ENCODE measurements at regions not wholly inside any gene's neighbourhood (a gene's known extent, or its start where the extent isn't known, plus 50 kb on each side); places are given as distances from the start of the nearest gene placed in this dataset.

GRCh38 chr4:35608205-35608604 lies 636.1 kb downstream of the ARAP2 start:
- TF ChIP-seq POLR2A (IDR thresholded peaks at IDR 0.05; ENCODE audit: low read depth, low read length): no peak
- DNase-seq (ENCODE audit: insufficient read length, low spot score): no peak
- FAIRE-seq: no peak

- no peak for TF ChIP-seq POLR2A (IDR thresholded peaks at IDR 0.05; ENCODE audit: low read depth, low read length)
- DNase-seq (ENCODE audit: insufficient read length, low spot score) (no peak), FAIRE-seq (no peak)
These were observed 630.2 kb downstream of the ARAP2 start for GRCh38 chr4:35614120-35614519.

- TF ChIP-seq POLR2A (IDR thresholded peaks at IDR 0.05; ENCODE audit: low read depth, low read length): no peak
- FAIRE-seq (no peak), DNase-seq (ENCODE audit: insufficient read length, low spot score) (no peak)
These were observed 604.4 kb downstream of the ARAP2 start for GRCh38 chr4:35639929-35640328.

- DNase-seq (ENCODE audit: insufficient read length, low spot score): no peak
These were observed 600.7 kb downstream of the ARAP2 start for GRCh38 chr4:35643661-35644060.

GRCh38 chr4:35644591-35644990 lies 599.7 kb downstream of the ARAP2 start:
- no peak for DNase-seq (ENCODE audit: insufficient read length, low spot score)
- FAIRE-seq: no peak
- TF ChIP-seq POLR2A (IDR thresholded peaks at IDR 0.05; ENCODE audit: low read depth, low read length): no peak

More at GRCh38 chr4:35643661-35644060, 600.7 kb downstream of the ARAP2 start:
- no peak for TF ChIP-seq POLR2A (IDR thresholded peaks at IDR 0.05; ENCODE audit: low read depth, low read length)
- FAIRE-seq: no peak

GRCh38 chr4:35649011-35649410 lies 595.3 kb downstream of the ARAP2 start:
- DNase-seq (ENCODE audit: insufficient read length, low spot score) (no peak), FAIRE-seq (no peak)
- TF ChIP-seq POLR2A (IDR thresholded peaks at IDR 0.05; ENCODE audit: low read depth, low read length): no peak

GRCh38 chr4:35649778-35650177 lies 594.5 kb downstream of the ARAP2 start:
- DNase-seq (ENCODE audit: insufficient read length, low spot score): no peak
- FAIRE-seq: no peak
- TF ChIP-seq POLR2A (IDR thresholded peaks at IDR 0.05; ENCODE audit: low read depth, low read length): no peak

- no peak for FAIRE-seq
- TF ChIP-seq POLR2A (IDR thresholded peaks at IDR 0.05; ENCODE audit: low read depth, low read length): no peak
- DNase-seq (ENCODE audit: insufficient read length, low spot score): no peak
These were observed 592.1 kb downstream of the ARAP2 start for GRCh38 chr4:35652197-35652596.

GRCh38 chr4:35653451-35653850 lies 590.9 kb downstream of the ARAP2 start:
- DNase-seq (ENCODE audit: insufficient read length, low spot score): no peak
- no peak for FAIRE-seq
- TF ChIP-seq POLR2A (IDR thresholded peaks at IDR 0.05; ENCODE audit: low read depth, low read length): no peak

GRCh38 chr4:35673137-35673536 lies 571.2 kb downstream of the ARAP2 start:
- DNase-seq (ENCODE audit: insufficient read length, low spot score) (no peak), FAIRE-seq (no peak)
- no peak for TF ChIP-seq POLR2A (IDR thresholded peaks at IDR 0.05; ENCODE audit: low read depth, low read length)

- no peak for DNase-seq (ENCODE audit: insufficient read length, low spot score)
- TF ChIP-seq POLR2A (IDR thresholded peaks at IDR 0.05; ENCODE audit: low read depth, low read length): no peak
- FAIRE-seq: no peak
These were observed 559.6 kb downstream of the ARAP2 start for GRCh38 chr4:35684755-35685154.

GRCh38 chr4:35689870-35690269 lies 554.4 kb downstream of the ARAP2 start:
- TF ChIP-seq POLR2A (IDR thresholded peaks at IDR 0.05; ENCODE audit: low read depth, low read length): no peak
- FAIRE-seq (no peak), DNase-seq (ENCODE audit: insufficient read length, low spot score) (no peak)

GRCh38 chr4:35690271-35690670 lies 554.0 kb downstream of the ARAP2 start:
- DNase-seq (ENCODE audit: insufficient read length, low spot score) (no peak), FAIRE-seq (no peak)
- TF ChIP-seq POLR2A (IDR thresholded peaks at IDR 0.05; ENCODE audit: low read depth, low read length): no peak

GRCh38 chr4:35695003-35695402 lies 549.3 kb downstream of the ARAP2 start:
- DNase-seq (ENCODE audit: insufficient read length, low spot score) (no peak), FAIRE-seq (no peak)

GRCh38 chr4:35695421-35695820 lies 548.9 kb downstream of the ARAP2 start:
- DNase-seq (ENCODE audit: insufficient read length, low spot score) (no peak), FAIRE-seq (no peak)
- no peak for TF ChIP-seq POLR2A (IDR thresholded peaks at IDR 0.05; ENCODE audit: low read depth, low read length)

More at GRCh38 chr4:35695003-35695402, 549.3 kb downstream of the ARAP2 start:
- no peak for TF ChIP-seq POLR2A (IDR thresholded peaks at IDR 0.05; ENCODE audit: low read depth, low read length)

GRCh38 chr4:35697210-35697736 lies 547.0 kb downstream of the ARAP2 start:
- no peak for FAIRE-seq
- TF ChIP-seq POLR2A (IDR thresholded peaks at IDR 0.05; ENCODE audit: low read depth, low read length): no peak

More at GRCh38 chr4:35697210-35697736, 547.0 kb downstream of the ARAP2 start:
- DNase-seq (ENCODE audit: insufficient read length, low spot score): no peak

Measured in H54 (cell line).